ENCODE measurements at regions not wholly inside any gene's neighbourhood (a gene's known extent, or its start where the extent isn't known, plus 50 kb on each side); places are given as distances from the start of the nearest gene placed in this dataset.

DNA sequence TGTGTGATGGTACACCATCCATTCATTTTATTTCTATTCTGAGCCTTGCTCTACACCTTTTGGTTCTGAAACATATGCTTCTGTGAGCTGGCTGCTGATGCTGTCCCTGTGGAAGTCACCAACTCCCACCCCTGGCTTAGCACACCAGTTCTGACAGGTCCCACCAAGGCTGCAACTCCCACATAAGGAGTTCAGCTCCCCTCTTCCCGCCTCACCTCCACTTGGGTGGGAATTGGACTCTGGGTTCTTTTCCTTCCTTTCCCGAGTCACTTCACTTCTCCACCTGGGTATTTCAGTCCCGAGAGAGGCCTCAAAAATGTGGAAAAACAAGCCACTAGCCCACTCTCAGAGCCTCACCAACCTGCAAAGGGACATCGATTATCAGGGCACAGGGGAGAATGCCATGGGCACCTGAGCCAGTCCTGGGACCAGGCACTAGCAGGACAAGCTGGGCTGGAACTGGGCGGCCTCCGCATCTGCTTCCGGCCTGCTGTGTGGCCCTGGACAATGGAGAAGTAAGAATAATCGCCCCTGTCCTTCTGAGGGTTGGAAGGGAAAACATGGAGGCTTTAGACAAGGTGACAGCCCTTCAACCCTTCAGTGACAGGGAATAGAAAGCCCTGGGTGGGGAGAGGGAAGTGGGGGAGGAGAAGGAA, 80.1 kb downstream of the IGLL1 start:
- TF ChIP-seq EZH2phosphoT487 (IDR thresholded peaks at IDR 0.05; ENCODE audit: borderline replicate concordance) (no peak), POLR2A (IDR thresholded peaks at IDR 0.05; ENCODE audit: borderline replicate concordance, extremely low read depth, insufficient read depth, insufficient read length) (no peak), CEBPB (IDR thresholded peaks at IDR 0.05; ENCODE audit: low read depth) (no peak), ELF1 (IDR thresholded peaks at IDR 0.05; ENCODE audit: borderline replicate concordance, low read depth) (no peak), JUND (IDR thresholded peaks at IDR 0.05) (no peak), TCF7L2 (IDR thresholded peaks at IDR 0.05; ENCODE audit: borderline replicate concordance, extremely low read depth, insufficient read depth, insufficient read length) (no peak), SRF (IDR thresholded peaks at IDR 0.05; ENCODE audit: low read depth) (no peak), YY1 (IDR thresholded peaks at IDR 0.05; ENCODE audit: extremely low read depth, insufficient replicate concordance, low read depth, low read length) (no peak), SP1 (IDR thresholded peaks at IDR 0.05; ENCODE audit: low read depth) (no peak)
- TF ChIP-seq, protein P1, sequence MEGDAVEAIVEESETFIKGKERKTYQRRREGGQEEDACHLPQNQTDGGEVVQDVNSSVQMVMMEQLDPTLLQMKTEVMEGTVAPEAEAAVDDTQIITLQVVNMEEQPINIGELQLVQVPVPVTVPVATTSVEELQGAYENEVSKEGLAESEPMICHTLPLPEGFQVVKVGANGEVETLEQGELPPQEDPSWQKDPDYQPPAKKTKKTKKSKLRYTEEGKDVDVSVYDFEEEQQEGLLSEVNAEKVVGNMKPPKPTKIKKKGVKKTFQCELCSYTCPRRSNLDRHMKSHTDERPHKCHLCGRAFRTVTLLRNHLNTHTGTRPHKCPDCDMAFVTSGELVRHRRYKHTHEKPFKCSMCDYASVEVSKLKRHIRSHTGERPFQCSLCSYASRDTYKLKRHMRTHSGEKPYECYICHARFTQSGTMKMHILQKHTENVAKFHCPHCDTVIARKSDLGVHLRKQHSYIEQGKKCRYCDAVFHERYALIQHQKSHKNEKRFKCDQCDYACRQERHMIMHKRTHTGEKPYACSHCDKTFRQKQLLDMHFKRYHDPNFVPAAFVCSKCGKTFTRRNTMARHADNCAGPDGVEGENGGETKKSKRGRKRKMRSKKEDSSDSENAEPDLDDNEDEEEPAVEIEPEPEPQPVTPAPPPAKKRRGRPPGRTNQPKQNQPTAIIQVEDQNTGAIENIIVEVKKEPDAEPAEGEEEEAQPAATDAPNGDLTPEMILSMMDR (IDR thresholded peaks at IDR 0.05 in 2 of 3, conservative IDR thresholded peaks at IDR 0.05 in 1 of 3; ENCODE audit: borderline replicate concordance in 1 of 3, insufficient read depth in 1 of 3, low read depth in 2 of 3, low read length in 2 of 3), result no peak
- TF ChIP-seq, protein P2, sequence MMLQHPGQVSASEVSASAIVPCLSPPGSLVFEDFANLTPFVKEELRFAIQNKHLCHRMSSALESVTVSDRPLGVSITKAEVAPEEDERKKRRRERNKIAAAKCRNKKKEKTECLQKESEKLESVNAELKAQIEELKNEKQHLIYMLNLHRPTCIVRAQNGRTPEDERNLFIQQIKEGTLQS (IDR thresholded peaks at IDR 0.05), result no peak
- TF ChIP-seq, protein P3, sequence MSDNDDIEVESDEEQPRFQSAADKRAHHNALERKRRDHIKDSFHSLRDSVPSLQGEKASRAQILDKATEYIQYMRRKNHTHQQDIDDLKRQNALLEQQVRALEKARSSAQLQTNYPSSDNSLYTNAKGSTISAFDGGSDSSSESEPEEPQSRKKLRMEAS (IDR thresholded peaks at IDR 0.05), result no peak
